ENCODE measurements at regions not wholly inside any gene's neighbourhood (a gene's known extent, or its start where the extent isn't known, plus 50 kb on each side); places are given as distances from the start of the nearest gene placed in this dataset.
A peak's percentile ranks its signal among the peaks of the same experiment; 100 is the strongest.

DNA sequence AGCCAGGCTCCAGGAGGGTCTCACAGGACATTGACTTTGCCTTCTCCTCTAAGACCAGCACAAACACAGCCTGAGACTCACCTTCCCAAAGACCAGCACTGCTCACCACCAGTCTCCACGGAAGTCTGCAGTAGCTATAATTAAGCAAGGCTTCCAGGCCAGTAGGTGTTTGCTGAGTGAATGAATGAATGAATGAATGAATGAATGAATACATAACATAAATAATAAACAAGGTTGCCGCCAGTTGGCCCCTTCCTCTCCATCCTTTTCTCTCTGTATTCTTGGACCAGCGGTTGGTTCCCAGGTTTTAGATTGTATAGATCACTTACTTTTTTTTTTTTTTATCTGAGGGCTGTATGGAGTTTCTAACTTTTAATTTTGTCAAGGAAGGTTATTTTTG, 222.4 kb upstream of the ID2 start:
- Histone ChIP-seq H3K27ac (ENCODE audit: low read depth in 2 of 2, low read length in 2 of 2) (no peak overlapping the region), H3K36me3 (ENCODE audit: control insufficient read depth in 2 of 2, insufficient read depth in 2 of 2, low read length in 2 of 2) (no peaks in the 10 kb centered on the region), H3K9me3 (ENCODE audit: control insufficient read depth in 2 of 2, low read length in 2 of 2) (no peaks in the 10 kb centered on the region), H3K27me3 (ENCODE audit: control insufficient read depth in 2 of 2, insufficient read depth in 2 of 2, low read length in 2 of 2) (no peaks in the 10 kb centered on the region), H3K9ac (ENCODE audit: low read depth in 1 of 2, low read length in 2 of 2) (no peak overlapping the region), H3K4me3 (ENCODE audit: low read length in 2 of 2) (no peak overlapping the region), H3K4me1 (ENCODE audit: control insufficient read depth in 2 of 2, insufficient read depth in 2 of 2, low read length in 2 of 2) (peaks cover 0 to 15% of the 10 kb centered on the region in 2 donors)

DNA sequence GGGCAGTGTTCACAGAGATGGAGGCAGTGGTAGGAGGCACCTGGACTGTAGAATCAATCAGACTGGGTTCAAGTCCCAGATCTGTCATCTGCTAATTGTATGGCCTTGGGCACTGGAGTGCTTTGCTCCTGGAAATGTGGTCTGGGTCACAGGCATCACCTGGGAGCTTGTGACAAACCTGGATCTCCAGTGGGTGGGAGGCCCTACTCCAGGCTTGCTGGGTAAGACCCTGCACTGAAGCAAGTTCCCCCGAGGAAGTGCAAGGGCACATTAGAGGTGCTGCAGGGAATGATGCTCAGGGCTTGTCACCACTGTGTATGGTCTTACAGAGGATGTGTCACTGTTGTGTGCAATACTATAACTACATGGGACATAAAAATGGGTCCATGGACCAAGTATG, 220.5 kb upstream of the ID2 start:
- no peaks in the 10 kb centered on the region for H3K9me3 ChIP-seq (ENCODE audit: control insufficient read depth in 2 of 2, low read length in 2 of 2)
- H3K27me3 ChIP-seq (ENCODE audit: control insufficient read depth in 2 of 2, insufficient read depth in 2 of 2, low read length in 2 of 2): no peaks in the 10 kb centered on the region
- no peaks in the 10 kb centered on the region for H3K36me3 ChIP-seq (ENCODE audit: control insufficient read depth in 2 of 2, insufficient read depth in 2 of 2, low read length in 2 of 2)
- peaks cover 0 to 15% of the 10 kb centered on the region in 2 donors for H3K4me1 ChIP-seq (ENCODE audit: control insufficient read depth in 2 of 2, insufficient read depth in 2 of 2, low read length in 2 of 2)
- peak overlapping the region in 1 of 2 donors; percentile 26 for H3K9ac ChIP-seq (ENCODE audit: low read depth in 1 of 2, low read length in 2 of 2)
- no peak overlapping the region for H3K4me3 ChIP-seq (ENCODE audit: low read length in 2 of 2)
- H3K27ac ChIP-seq (ENCODE audit: low read depth in 2 of 2, low read length in 2 of 2): no peak overlapping the region

DNA sequence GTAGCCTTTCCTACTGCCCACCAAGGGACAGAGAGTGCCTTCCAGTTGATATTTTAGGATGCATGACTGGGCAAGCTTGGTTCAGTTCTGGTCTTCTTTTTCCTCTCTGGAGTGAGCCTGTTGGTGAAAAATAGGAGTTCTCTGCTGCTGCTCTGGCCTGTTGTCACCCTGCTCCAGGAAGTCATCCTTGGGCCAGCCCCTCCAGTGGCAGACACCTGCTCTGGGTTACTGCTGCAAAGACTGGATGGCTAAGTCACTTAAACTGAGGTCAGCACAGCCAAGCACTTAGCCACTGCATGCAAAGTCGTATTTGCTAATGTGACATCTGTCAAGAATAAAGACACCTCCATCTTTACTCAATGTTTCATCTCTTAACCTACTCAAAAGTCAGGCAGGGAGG, 219.6 kb upstream of the ID2 start:
- H3K4me1 ChIP-seq (ENCODE audit: control insufficient read depth in 2 of 2, insufficient read depth in 2 of 2, low read length in 2 of 2): peaks cover 0 to 12% of the 10 kb centered on the region in 2 donors

DNA sequence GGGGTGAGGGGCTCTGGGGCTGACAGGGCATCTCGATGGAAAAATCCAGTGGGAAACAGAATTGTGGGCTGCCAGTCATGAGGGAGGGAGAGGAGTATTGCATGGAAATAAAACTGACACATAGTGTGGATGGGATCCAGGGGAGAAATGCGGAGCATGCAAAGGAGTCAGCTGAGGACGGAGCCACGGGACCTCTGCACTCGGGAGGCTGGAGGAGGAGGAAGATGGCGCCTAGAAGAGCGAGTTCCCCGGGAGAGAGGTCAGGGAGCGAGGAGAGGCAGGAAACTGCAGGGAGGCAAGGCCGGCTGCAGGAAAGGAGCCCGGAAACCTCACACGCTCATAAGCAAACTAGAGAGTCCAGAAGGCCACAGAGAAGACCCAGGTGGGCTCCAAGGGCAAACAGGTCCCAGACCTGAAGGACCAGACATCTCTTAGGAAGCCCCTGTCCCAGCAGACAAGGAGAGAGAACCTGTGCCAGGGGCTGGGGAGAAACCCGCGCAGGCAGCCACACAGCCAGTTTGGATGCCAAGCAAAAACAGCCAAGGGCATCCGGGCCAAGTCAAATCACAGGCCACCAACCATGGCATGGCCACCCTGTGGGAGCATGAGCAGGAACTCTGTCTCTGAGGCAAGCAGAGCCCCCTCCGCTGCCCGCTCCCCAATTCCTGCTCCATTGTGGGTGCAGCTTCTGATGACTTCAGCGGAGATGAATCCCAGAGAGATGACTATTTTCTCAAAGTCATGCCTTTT, 218.8 kb upstream of the ID2 start:
- Histone ChIP-seq H3K4me1 (ENCODE audit: control insufficient read depth in 2 of 2, insufficient read depth in 2 of 2, low read length in 2 of 2) (peaks cover 0 to 7% of the 10 kb centered on the region in 2 donors), H3K9ac (ENCODE audit: low read depth in 1 of 2, low read length in 2 of 2) (no peak overlapping the region), H3K9me3 (ENCODE audit: control insufficient read depth in 2 of 2, low read length in 2 of 2) (no peaks in the 10 kb centered on the region), H3K27ac (ENCODE audit: low read depth in 2 of 2, low read length in 2 of 2) (no peak overlapping the region), H3K4me3 (ENCODE audit: low read length in 2 of 2) (no peak overlapping the region), H3K36me3 (ENCODE audit: control insufficient read depth in 2 of 2, insufficient read depth in 2 of 2, low read length in 2 of 2) (no peaks in the 10 kb centered on the region), H3K27me3 (ENCODE audit: control insufficient read depth in 2 of 2, insufficient read depth in 2 of 2, low read length in 2 of 2) (no peaks in the 10 kb centered on the region)

More for the DNA sequence above, 219.6 kb upstream of the ID2 start:
- Histone ChIP-seq H3K27me3 (ENCODE audit: control insufficient read depth in 2 of 2, insufficient read depth in 2 of 2, low read length in 2 of 2) (no peaks in the 10 kb centered on the region), H3K4me3 (ENCODE audit: low read length in 2 of 2) (no peak overlapping the region), H3K36me3 (ENCODE audit: control insufficient read depth in 2 of 2, insufficient read depth in 2 of 2, low read length in 2 of 2) (no peaks in the 10 kb centered on the region), H3K9me3 (ENCODE audit: control insufficient read depth in 2 of 2, low read length in 2 of 2) (no peaks in the 10 kb centered on the region), H3K9ac (ENCODE audit: low read depth in 1 of 2, low read length in 2 of 2) (no peak overlapping the region), H3K27ac (ENCODE audit: low read depth in 2 of 2, low read length in 2 of 2) (no peak overlapping the region)

DNA sequence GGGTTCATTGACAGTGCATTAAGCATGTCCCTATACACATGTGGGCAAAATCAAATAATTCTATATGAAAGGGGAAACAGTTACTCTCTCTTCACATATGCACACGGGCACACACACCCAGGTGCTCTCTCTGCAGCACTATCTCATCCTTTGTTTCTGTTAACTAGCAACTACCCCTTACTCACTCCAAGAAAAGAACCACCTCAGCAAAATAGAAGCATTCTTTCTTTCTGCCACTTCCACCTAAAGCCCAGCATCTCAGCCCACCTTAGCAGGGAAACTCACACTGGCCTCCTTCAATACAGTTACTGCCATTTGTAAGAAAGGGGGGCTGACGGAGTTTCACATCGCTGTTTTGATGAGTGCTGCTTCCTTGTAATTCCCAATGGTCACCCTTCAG, 216.3 kb upstream of the ID2 start:
- Histone ChIP-seq H3K27ac (ENCODE audit: low read depth in 2 of 2, low read length in 2 of 2) (no peak overlapping the region), H3K36me3 (ENCODE audit: control insufficient read depth in 2 of 2, insufficient read depth in 2 of 2, low read length in 2 of 2) (no peaks in the 10 kb centered on the region), H3K4me3 (ENCODE audit: low read length in 2 of 2) (no peak overlapping the region), H3K9ac (ENCODE audit: low read depth in 1 of 2, low read length in 2 of 2) (no peak overlapping the region), H3K4me1 (ENCODE audit: control insufficient read depth in 2 of 2, insufficient read depth in 2 of 2, low read length in 2 of 2) (peaks cover 0 to 2% of the 10 kb centered on the region in 2 donors), H3K9me3 (ENCODE audit: control insufficient read depth in 2 of 2, low read length in 2 of 2) (no peaks in the 10 kb centered on the region), H3K27me3 (ENCODE audit: control insufficient read depth in 2 of 2, insufficient read depth in 2 of 2, low read length in 2 of 2) (no peaks in the 10 kb centered on the region)

DNA sequence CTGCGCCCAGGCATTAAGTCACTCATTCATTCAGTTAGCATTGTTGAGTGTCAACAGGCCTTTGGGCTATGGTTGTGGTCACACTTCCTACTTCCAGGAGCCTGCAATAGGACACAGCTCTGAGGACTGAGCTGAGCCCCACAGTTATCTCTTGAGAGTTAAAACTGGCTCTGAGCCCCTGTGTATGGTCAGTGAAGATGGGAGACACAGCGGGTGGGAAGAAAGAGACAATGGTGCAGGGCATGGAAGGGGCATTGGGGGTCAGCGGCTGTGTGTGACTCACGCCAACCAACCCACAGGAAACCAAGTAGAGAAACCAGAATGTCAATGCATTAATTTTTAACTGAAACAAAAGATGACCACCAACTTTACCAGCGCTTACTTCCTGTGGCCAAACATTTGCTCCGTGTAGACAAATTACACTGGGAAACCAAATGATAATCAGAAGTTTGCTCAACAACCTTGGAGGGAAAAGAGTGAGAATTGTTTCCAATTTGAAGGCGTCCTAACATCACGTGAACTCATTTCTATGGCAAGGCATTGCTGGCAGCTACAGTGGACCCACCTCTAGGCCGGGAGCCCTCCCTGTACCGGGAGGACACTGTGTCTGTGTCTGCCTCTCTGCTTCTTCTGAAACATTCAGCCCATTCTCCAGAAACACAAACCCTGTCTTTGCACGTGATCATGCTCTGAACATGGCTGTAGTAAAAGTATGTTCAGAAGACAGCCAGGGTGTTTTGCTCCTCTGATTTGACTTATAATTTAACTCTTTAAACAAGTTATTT, 212.0 kb upstream of the ID2 start:
- Histone ChIP-seq H3K9ac (ENCODE audit: low read depth in 1 of 2, low read length in 2 of 2) (no peak overlapping the region), H3K4me3 (ENCODE audit: low read length in 2 of 2) (no peak overlapping the region), H3K27me3 (ENCODE audit: control insufficient read depth in 2 of 2, insufficient read depth in 2 of 2, low read length in 2 of 2) (no peaks in the 10 kb centered on the region), H3K36me3 (ENCODE audit: control insufficient read depth in 2 of 2, insufficient read depth in 2 of 2, low read length in 2 of 2) (no peaks in the 10 kb centered on the region), H3K27ac (ENCODE audit: low read depth in 2 of 2, low read length in 2 of 2) (no peak overlapping the region), H3K9me3 (ENCODE audit: control insufficient read depth in 2 of 2, low read length in 2 of 2) (no peaks in the 10 kb centered on the region), H3K4me1 (ENCODE audit: control insufficient read depth in 2 of 2, insufficient read depth in 2 of 2, low read length in 2 of 2) (peaks cover 2 to 3% of the 10 kb centered on the region in 2 donors)

DNA sequence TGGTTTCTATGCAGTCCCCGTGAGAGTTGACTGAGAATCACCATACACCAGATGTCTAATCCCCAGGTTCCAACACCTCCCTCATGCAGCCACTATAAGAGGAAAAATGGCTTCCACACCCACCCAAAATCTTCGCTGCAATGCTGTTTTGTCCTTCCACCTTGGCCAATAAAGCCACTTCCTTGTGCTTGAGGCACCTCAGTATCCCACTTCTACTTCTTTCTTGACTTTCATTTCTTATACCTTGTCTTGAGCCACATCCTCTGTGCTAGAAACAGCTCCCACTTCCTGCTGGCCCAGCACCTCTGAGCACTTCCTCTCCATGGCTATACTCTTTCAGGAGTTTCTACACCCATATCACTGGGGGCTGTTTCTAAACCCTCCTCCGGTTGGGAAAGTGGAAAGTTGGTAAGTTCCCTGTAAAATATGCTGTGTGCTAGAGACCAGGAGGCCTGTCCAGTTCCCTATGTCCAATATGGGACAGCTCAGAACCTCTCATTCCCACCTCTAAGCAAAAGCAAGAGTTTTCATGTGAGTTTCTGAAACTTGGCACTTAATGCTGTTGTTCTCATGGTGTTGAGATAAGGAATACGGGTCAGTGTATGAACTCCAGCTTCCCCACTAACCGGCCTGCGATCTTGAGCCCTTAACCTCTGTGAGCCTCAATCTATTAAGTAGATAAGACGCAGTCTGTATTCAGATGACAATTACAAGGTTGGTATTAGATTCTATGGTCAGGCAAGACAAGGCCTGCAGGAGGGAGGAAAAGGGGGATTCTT, 209.1 kb upstream of the ID2 start:
- no peak overlapping the region for H3K4me3 ChIP-seq (ENCODE audit: low read length in 2 of 2)
- no peaks in the 10 kb centered on the region for H3K9me3 ChIP-seq (ENCODE audit: control insufficient read depth in 2 of 2, low read length in 2 of 2)
- H3K4me1 ChIP-seq (ENCODE audit: control insufficient read depth in 2 of 2, insufficient read depth in 2 of 2, low read length in 2 of 2): peaks cover 26% of the 10 kb centered on the region in 2 donors
- H3K27ac ChIP-seq (ENCODE audit: low read depth in 2 of 2, low read length in 2 of 2): peak overlapping the region in 1 of 2 donors; percentile 35
- no peaks in the 10 kb centered on the region for H3K27me3 ChIP-seq (ENCODE audit: control insufficient read depth in 2 of 2, insufficient read depth in 2 of 2, low read length in 2 of 2)
- no peaks in the 10 kb centered on the region for H3K36me3 ChIP-seq (ENCODE audit: control insufficient read depth in 2 of 2, insufficient read depth in 2 of 2, low read length in 2 of 2)
- no peak overlapping the region for H3K9ac ChIP-seq (ENCODE audit: low read depth in 1 of 2, low read length in 2 of 2)

DNA sequence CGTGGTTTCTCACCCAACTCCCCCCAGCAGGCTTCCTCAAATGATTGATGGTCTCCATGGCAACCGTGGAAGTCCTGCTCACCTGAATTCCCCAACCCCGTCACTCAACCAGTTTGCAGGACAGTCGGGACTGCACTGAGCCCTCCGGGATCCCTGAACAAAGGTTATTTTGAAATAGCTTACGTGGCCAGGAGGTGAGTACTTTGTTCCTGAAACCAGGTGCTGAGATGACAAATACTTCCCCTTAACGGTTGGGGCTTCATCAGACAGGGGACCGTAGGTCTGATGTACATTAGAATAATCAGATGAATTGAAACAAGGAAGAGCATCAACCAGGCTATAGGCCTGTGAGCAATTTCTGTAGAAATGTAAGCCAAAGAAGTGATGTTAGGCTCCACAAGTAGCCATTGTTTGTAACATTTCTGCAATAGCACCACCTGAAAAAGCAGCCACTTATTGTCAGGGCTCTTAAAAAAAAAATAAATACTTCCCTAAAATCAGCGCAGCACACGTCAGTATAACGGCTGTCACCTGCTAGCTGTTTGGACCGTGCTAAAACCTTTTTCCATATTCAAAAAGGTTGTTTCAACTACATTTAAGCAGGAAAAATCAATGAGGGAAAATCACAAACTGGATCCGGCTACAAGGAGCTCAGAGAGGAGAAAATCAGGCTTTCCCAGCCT, 206.4 kb upstream of the ID2 start:
- Histone ChIP-seq H3K27ac (ENCODE audit: low read depth in 2 of 2, low read length in 2 of 2) (peak overlapping the region; percentile 70 to 85), H3K36me3 (ENCODE audit: control insufficient read depth in 2 of 2, insufficient read depth in 2 of 2, low read length in 2 of 2) (no peaks in the 10 kb centered on the region), H3K9me3 (ENCODE audit: control insufficient read depth in 2 of 2, low read length in 2 of 2) (no peaks in the 10 kb centered on the region), H3K9ac (ENCODE audit: low read depth in 1 of 2, low read length in 2 of 2) (peak overlapping the region in 1 of 2 donors; percentile 26), H3K4me3 (ENCODE audit: low read length in 2 of 2) (no peak overlapping the region), H3K4me1 (ENCODE audit: control insufficient read depth in 2 of 2, insufficient read depth in 2 of 2, low read length in 2 of 2) (peaks cover 34 to 44% of the 10 kb centered on the region in 2 donors), H3K27me3 (ENCODE audit: control insufficient read depth in 2 of 2, insufficient read depth in 2 of 2, low read length in 2 of 2) (no peaks in the 10 kb centered on the region)

DNA sequence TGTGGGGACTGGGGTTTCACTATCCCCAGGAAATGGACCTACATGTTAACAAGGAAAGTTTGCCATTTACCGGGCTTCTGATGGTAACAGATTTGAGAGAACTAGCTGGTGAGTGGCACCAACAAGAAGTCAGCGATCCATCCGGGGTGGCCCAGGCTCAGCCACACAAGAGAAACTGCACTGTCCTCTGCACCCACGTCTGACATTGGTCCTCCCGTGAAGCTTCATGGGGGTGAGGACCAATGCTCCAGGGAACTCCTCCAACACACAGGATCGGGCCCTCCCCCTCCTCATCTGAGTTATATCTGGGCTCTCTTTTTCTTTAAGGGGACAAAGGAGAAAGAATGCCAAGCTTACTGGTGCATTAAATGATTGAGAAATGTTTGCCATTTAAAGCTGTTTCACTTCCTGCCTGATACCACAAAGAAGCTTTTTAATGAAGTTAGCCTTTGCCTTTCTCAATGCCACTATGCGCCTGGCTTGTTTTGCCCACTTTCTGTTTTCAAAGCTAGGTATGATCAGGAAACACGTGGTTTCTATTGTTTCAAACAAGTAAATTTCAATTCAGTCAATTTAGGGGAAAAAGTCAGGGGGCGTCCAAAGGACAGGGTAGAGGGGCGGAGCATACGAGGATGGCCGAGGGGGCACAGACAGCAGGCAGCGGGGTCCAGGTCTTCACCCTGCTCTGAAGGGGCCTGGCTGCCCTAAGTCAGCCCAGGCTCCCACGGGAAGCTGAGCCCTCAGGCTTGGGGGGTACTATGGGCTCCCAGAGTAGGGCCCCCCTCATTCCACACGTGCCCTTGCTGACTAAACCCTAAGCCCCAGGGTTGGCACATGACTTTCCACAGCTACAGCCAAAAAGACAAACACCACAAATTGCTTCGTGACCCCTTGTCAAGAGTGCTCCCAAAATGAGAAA, 204.0 kb upstream of the ID2 start:
- H3K4me3 ChIP-seq (ENCODE audit: low read length in 2 of 2): peak overlapping the region in 1 of 2 donors; percentile 42
- H3K4me1 ChIP-seq (ENCODE audit: control insufficient read depth in 2 of 2, insufficient read depth in 2 of 2, low read length in 2 of 2): peaks cover 36 to 44% of the 10 kb centered on the region in 2 donors
- no peaks in the 10 kb centered on the region for H3K36me3 ChIP-seq (ENCODE audit: control insufficient read depth in 2 of 2, insufficient read depth in 2 of 2, low read length in 2 of 2)
- H3K27ac ChIP-seq (ENCODE audit: low read depth in 2 of 2, low read length in 2 of 2): peak overlapping the region; percentile 66 to 73
- H3K9me3 ChIP-seq (ENCODE audit: control insufficient read depth in 2 of 2, low read length in 2 of 2): no peaks in the 10 kb centered on the region
- peak overlapping the region in 1 of 2 donors; percentile 20 for H3K9ac ChIP-seq (ENCODE audit: low read depth in 1 of 2, low read length in 2 of 2)
- no peaks in the 10 kb centered on the region for H3K27me3 ChIP-seq (ENCODE audit: control insufficient read depth in 2 of 2, insufficient read depth in 2 of 2, low read length in 2 of 2)
